MCF 10A (cell line): ENCODE measurements at regions not wholly inside any gene's neighbourhood (a gene's known extent, or its start where the extent isn't known, plus 50 kb on each side); places are given as distances from the start of the nearest gene placed in this dataset.

Source experiments
- BruUV-seq: library from RNA; stranded (reverse); fragments of 400-500 nt; replicated peaks from 2 replicates; lab custom pipeline; 2021; lab: Mats Ljungman, UMichigan
- CTCF ChIA-PET: fragments of 300-600 bp; sonication (Branson Sonifier 250); formaldehyde crosslinking; extraction: SDS; loops from one replicate; lab custom pipeline; 2021; ENCODE audit warnings: antibody characterized with exemption, inconsistent platforms; lab: Yijun Ruan, JAX
- POLR2A ChIA-PET: fragments of 300-600, 350-650 bp; sonication (Branson Sonifier 250); formaldehyde crosslinking; extraction: SDS; loops from one replicate; lab custom pipeline; 2020; ENCODE audit warnings: antibody characterized with exemption, inconsistent platforms; lab: Yijun Ruan, JAX
- DNase-seq: peaks from one replicate; pipeline ENCODE4 v3.0.0-alpha.2; 2018; ENCODE audit not compliant: unreplicated experiment
- H3K27ac Mint-ChIP-seq: one replicate; pipeline ENCODE4 v1.8.0; 2022; ENCODE audit warnings: mild to moderate bottlenecking, low read depth, mixed read lengths; ENCODE audit not compliant: unreplicated experiment
- H3K27me3 Mint-ChIP-seq: one replicate; pipeline ENCODE4 v1.8.0; 2022; ENCODE audit warnings: mixed read lengths; ENCODE audit not compliant: insufficient read depth, unreplicated experiment
- H3K36me3 Mint-ChIP-seq: one replicate; pipeline ENCODE4 v1.8.0; 2022; ENCODE audit warnings: mild to moderate bottlenecking, moderate library complexity, mixed read lengths; ENCODE audit not compliant: insufficient read depth, unreplicated experiment
- H3K4me1 Mint-ChIP-seq: one replicate; pipeline ENCODE4 v1.8.0; 2022; ENCODE audit warnings: mixed read lengths; ENCODE audit not compliant: insufficient read depth, unreplicated experiment
- H3K4me3 Mint-ChIP-seq: one replicate; pipeline ENCODE4 v1.8.0; 2022; ENCODE audit warnings: mild to moderate bottlenecking, moderate library complexity, mixed read lengths; ENCODE audit not compliant: unreplicated experiment
- H3K9me3 Mint-ChIP-seq: one replicate; pipeline ENCODE4 v1.8.0; 2022; ENCODE audit warnings: mixed read lengths; ENCODE audit not compliant: unreplicated experiment
- CTCF ChIP-seq: fragments of 200-600 bp; IDR thresholded peaks from one replicate; pipeline ENCODE4 v1.8.0; 2022; ENCODE audit warnings: antibody characterized with exemption, mild to moderate bottlenecking; ENCODE audit not compliant: unreplicated experiment
- intact Hi-C: fragments of 100-400 bp; cut with micrococcal nuclease; formaldehyde crosslinking; loops from 2 replicates; pipeline ENCODE4 v1.14.1; 2022

- DNase-seq = no peak
- no TSS peak for BruUV-seq
- POLR2A ChIA-PET = no interaction called here
- Mint-ChIP-seq H3K4me1 (no peaks in the 10 kb centered on the region), H3K36me3 (no peaks in the 10 kb centered on the region), H3K27me3 (peaks cover 41% of the 10 kb centered on the region), H3K27ac (no peak overlapping the region), H3K4me3 (no peak overlapping the region), H3K9me3 (no peaks in the 10 kb centered on the region)
- no peak for TF ChIP-seq CTCF
- intact Hi-C loops = no loop called here
- CTCF ChIA-PET = interaction anchor here (0.6 to 0.7 kb wide), 4 partner anchors 43 to 1732 kb away, joined by 3 read pairs; no protein-coding TSS in a partner anchor
Observed at GRCh38 chr3:117105686-117106085, 396.1 kb downstream of the TUSC7 start.

- POLR2A ChIA-PET = no interaction called here
Observed at GRCh38 chr3:117106396-117106795, 396.8 kb downstream of the TUSC7 start.

GRCh38 chr3:117107946-117108345 lies 398.4 kb downstream of the TUSC7 start:
- Mint-ChIP-seq H3K27me3 (peaks cover 56% of the 10 kb centered on the region), H3K4me3 (no peak overlapping the region), H3K4me1 (no peaks in the 10 kb centered on the region), H3K36me3 (no peaks in the 10 kb centered on the region), H3K9me3 (no peaks in the 10 kb centered on the region), H3K27ac (no peak overlapping the region)
- TF ChIP-seq CTCF = no peak
- no TSS peak for BruUV-seq
- intact Hi-C loops = no loop called here
- CTCF ChIA-PET = no interaction called here
- no peak for DNase-seq
- POLR2A ChIA-PET = no interaction called here

More at GRCh38 chr3:117106396-117106795, 396.8 kb downstream of the TUSC7 start:
- no TSS peak for BruUV-seq
- Mint-ChIP-seq H3K4me1 (no peaks in the 10 kb centered on the region), H3K27me3 (peaks cover 48% of the 10 kb centered on the region), H3K36me3 (no peaks in the 10 kb centered on the region), H3K9me3 (no peaks in the 10 kb centered on the region), H3K4me3 (no peak overlapping the region), H3K27ac (no peak overlapping the region)
- DNase-seq = no peak
- intact Hi-C loops = no loop called here
- no peak for TF ChIP-seq CTCF
- CTCF ChIA-PET = no interaction called here

- no peak for DNase-seq
- H3K4me3 Mint-ChIP-seq = no peak overlapping the region
- ChIA-PET POLR2A (no interaction called here), CTCF (no interaction called here)
- H3K9me3 Mint-ChIP-seq = no peaks in the 10 kb centered on the region
- no peaks in the 10 kb centered on the region for H3K36me3 Mint-ChIP-seq
- BruUV-seq = no TSS peak
- H3K27ac Mint-ChIP-seq = no peak overlapping the region
- no peak for TF ChIP-seq CTCF
- peaks cover 52% of the 10 kb centered on the region for H3K27me3 Mint-ChIP-seq
- H3K4me1 Mint-ChIP-seq = no peaks in the 10 kb centered on the region
- intact Hi-C loops = no loop called here
Observed at GRCh38 chr3:117109178-117109577, 399.6 kb downstream of the TUSC7 start.
